Upper lobe of left lung (tissue), 4 donors: ENCODE measurements at regions not wholly inside any gene's neighbourhood (a gene's known extent, or its start where the extent isn't known, plus 50 kb on each side); places are given as distances from the start of the nearest gene placed in this dataset.

ENCODE experiments used
- EP300 ChIP-seq, 4 donors: sonication (generic); formaldehyde crosslinking; IDR thresholded peaks; one replicate each; pipeline ENCODE4 v1.5.1; 2017; ENCODE audit warnings: antibody characterized with exemption in 4 of 4, control low read depth in 2 of 4
- POLR2A ChIP-seq, 4 donors: fragments of 450-650 bp; IDR thresholded peaks; one replicate each; pipeline ENCODE4 v1.5.1; 2016 to 2017; ENCODE audit warnings: antibody characterized with exemption in 4 of 4, mild to moderate bottlenecking in 2 of 4
- POLR2AphosphoS5 ChIP-seq, 2 donors: sonication (generic); formaldehyde crosslinking; IDR thresholded peaks; one replicate each; pipeline ENCODE4 v1.5.1; 2017; ENCODE audit warnings: antibody characterized with exemption in 2 of 2
- TF ChIP-seq, protein P1 (sequence below), 6 experiments: fragments of 450-650 bp in 4 of 6; fragments of 200-600 bp in 2 of 6; sonication (generic) in 2 of 6; IDR thresholded peaks; one replicate each; pipeline ENCODE4 v1.5.1; 2016 to 2019; ENCODE audit warnings: antibody characterized with exemption in 6 of 6

DNA sequence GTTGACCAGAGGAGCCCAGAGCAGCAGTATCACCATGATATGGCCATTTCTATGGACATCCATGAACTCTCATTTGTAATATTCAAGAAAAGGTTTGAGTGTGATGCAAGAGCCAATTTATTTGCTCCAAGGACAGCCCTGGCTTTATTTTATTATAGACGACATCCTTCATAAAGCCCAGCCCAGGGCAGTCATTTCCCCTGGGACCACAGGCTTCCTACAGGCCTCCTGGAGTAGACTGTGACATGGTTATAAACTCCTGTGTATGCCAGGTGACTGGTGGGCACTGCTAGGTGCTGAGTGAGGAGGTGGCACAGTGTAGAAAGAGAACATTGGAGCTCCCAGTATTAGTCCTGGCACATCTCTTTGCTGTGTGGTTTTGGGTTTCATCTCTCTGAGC is 120.9 kb downstream of the UTP18 start:
- TF ChIP-seq POLR2A (IDR thresholded peaks at IDR 0.05) (no peak), POLR2AphosphoS5 (IDR thresholded peaks at IDR 0.05) (no peak), EP300 (IDR thresholded peaks at IDR 0.05) (no peak)
- TF ChIP-seq, protein P1, sequence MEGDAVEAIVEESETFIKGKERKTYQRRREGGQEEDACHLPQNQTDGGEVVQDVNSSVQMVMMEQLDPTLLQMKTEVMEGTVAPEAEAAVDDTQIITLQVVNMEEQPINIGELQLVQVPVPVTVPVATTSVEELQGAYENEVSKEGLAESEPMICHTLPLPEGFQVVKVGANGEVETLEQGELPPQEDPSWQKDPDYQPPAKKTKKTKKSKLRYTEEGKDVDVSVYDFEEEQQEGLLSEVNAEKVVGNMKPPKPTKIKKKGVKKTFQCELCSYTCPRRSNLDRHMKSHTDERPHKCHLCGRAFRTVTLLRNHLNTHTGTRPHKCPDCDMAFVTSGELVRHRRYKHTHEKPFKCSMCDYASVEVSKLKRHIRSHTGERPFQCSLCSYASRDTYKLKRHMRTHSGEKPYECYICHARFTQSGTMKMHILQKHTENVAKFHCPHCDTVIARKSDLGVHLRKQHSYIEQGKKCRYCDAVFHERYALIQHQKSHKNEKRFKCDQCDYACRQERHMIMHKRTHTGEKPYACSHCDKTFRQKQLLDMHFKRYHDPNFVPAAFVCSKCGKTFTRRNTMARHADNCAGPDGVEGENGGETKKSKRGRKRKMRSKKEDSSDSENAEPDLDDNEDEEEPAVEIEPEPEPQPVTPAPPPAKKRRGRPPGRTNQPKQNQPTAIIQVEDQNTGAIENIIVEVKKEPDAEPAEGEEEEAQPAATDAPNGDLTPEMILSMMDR (IDR thresholded peaks at IDR 0.05): no peak
